Nephron (organoid): ENCODE measurements at regions not wholly inside any gene's neighbourhood (a gene's known extent, or its start where the extent isn't known, plus 50 kb on each side); places are given as distances from the start of the nearest gene placed in this dataset.

Experiments
- H3K27ac Mint-ChIP-seq, 3 experiments: 2 replicates each; pipeline ENCODE4 v1.8.0; 2020; ENCODE audit warnings: mixed read lengths in 3 of 3, mild to moderate bottlenecking in 2 of 3, moderate library complexity in 1 of 3
- H3K27me3 Mint-ChIP-seq: 2 replicates; pipeline ENCODE4 v1.8.0; 2021; ENCODE audit warnings: low read depth, mild to moderate bottlenecking, moderate library complexity, mixed read lengths
- H3K36me3 Mint-ChIP-seq: 2 replicates; pipeline ENCODE4 v1.8.0; 2020; ENCODE audit warnings: low read depth, mixed read lengths
- H3K4me1 Mint-ChIP-seq: 2 replicates; pipeline ENCODE4 v1.8.0; 2020; ENCODE audit warnings: mixed read lengths
- H3K4me3 Mint-ChIP-seq, 3 experiments: 2 replicates each; pipeline ENCODE4 v1.8.0; 2020; ENCODE audit warnings: mild to moderate bottlenecking in 3 of 3, mixed read lengths in 3 of 3, moderate library complexity in 2 of 3
- H3K9me3 Mint-ChIP-seq: 2 replicates; pipeline ENCODE4 v1.8.0; 2020; ENCODE audit warnings: mixed read lengths
- CTCF ChIP-seq, 3 experiments: fragments of 200-600 bp; sonication (generic); IDR thresholded peaks; one replicate each; pipeline ENCODE4 v1.5.0; 2021; ENCODE audit warnings: antibody characterized with exemption in 3 of 3; ENCODE audit not compliant: unreplicated experiment in 3 of 3

- TF ChIP-seq CTCF (IDR thresholded peaks at IDR 0.05; ENCODE audit: unreplicated experiment in 3 of 3): no peak
- Mint-ChIP-seq H3K4me3 (no peak overlapping the region), H3K36me3 (no peaks in the 10 kb centered on the region)
These were observed 197.2 kb upstream of the MDGA2 start for GRCh38 chr14:47872588-47872987.

GRCh38 chr14:47863441-47863840 is 188.0 kb upstream of the MDGA2 start:
- Mint-ChIP-seq H3K27me3 (no peaks in the 10 kb centered on the region), H3K27ac (peak overlapping the region in 1 of 3 experiments; percentile 1), H3K4me1 (no peaks in the 10 kb centered on the region), H3K9me3 (no peaks in the 10 kb centered on the region), H3K4me3 (no peak overlapping the region), H3K36me3 (no peaks in the 10 kb centered on the region)
- no peak for TF ChIP-seq CTCF (IDR thresholded peaks at IDR 0.05; ENCODE audit: unreplicated experiment in 3 of 3)

More at GRCh38 chr14:47872588-47872987, 197.2 kb upstream of the MDGA2 start:
- Mint-ChIP-seq H3K9me3 (no peaks in the 10 kb centered on the region), H3K27ac (no peak overlapping the region), H3K27me3 (no peaks in the 10 kb centered on the region), H3K4me1 (no peaks in the 10 kb centered on the region)

- TF ChIP-seq CTCF (IDR thresholded peaks at IDR 0.05; ENCODE audit: unreplicated experiment in 3 of 3): no peak
- H3K36me3 Mint-ChIP-seq: no peaks in the 10 kb centered on the region
- no peaks in the 10 kb centered on the region for H3K9me3 Mint-ChIP-seq
- H3K27me3 Mint-ChIP-seq: no peaks in the 10 kb centered on the region
- no peak overlapping the region for H3K4me3 Mint-ChIP-seq
- H3K27ac Mint-ChIP-seq: no peak overlapping the region
- H3K4me1 Mint-ChIP-seq: no peaks in the 10 kb centered on the region
These were observed 182.2 kb upstream of the MDGA2 start for GRCh38 chr14:47857646-47858045.

GRCh38 chr14:47852278-47852677 is 176.9 kb upstream of the MDGA2 start:
- no peak for TF ChIP-seq CTCF (IDR thresholded peaks at IDR 0.05; ENCODE audit: unreplicated experiment in 3 of 3)
- no peaks in the 10 kb centered on the region for H3K36me3 Mint-ChIP-seq
- H3K27me3 Mint-ChIP-seq: no peaks in the 10 kb centered on the region
- no peak overlapping the region for H3K27ac Mint-ChIP-seq
- H3K9me3 Mint-ChIP-seq: peaks cover 24% of the 10 kb centered on the region
- no peak overlapping the region for H3K4me3 Mint-ChIP-seq
- no peaks in the 10 kb centered on the region for H3K4me1 Mint-ChIP-seq

- H3K4me3 Mint-ChIP-seq: no peak overlapping the region
- no peak for TF ChIP-seq CTCF (IDR thresholded peaks at IDR 0.05; ENCODE audit: unreplicated experiment in 3 of 3)
- H3K27me3 Mint-ChIP-seq: no peaks in the 10 kb centered on the region
- H3K27ac Mint-ChIP-seq: no peak overlapping the region
- no peaks in the 10 kb centered on the region for H3K4me1 Mint-ChIP-seq
- H3K36me3 Mint-ChIP-seq: no peaks in the 10 kb centered on the region
- peaks cover 35% of the 10 kb centered on the region for H3K9me3 Mint-ChIP-seq
These were observed 170.6 kb upstream of the MDGA2 start for GRCh38 chr14:47846008-47846407.

GRCh38 chr14:47843236-47843635 is 167.8 kb upstream of the MDGA2 start:
- TF ChIP-seq CTCF (IDR thresholded peaks at IDR 0.05; ENCODE audit: unreplicated experiment in 3 of 3): no peak
- Mint-ChIP-seq H3K27me3 (no peaks in the 10 kb centered on the region), H3K4me3 (no peak overlapping the region), H3K36me3 (no peaks in the 10 kb centered on the region), H3K9me3 (peaks cover 15% of the 10 kb centered on the region), H3K4me1 (no peaks in the 10 kb centered on the region), H3K27ac (no peak overlapping the region)
